Right atrium auricular region (tissue), 2 donors: ENCODE measurements at regions not wholly inside any gene's neighbourhood (a gene's known extent, or its start where the extent isn't known, plus 50 kb on each side); places are given as distances from the start of the nearest gene placed in this dataset.

Experiments used
- DNase-seq: peaks from one replicate; pipeline ENCODE4 v3.0.0-alpha.2; 2019; ENCODE audit warnings: low spot score
- H3K27ac ChIP-seq, 2 donors: fragments of 200-600 bp; sonication (generic); 1 replicate in 1 of 2; 2 replicates in 1 of 2; pipeline ENCODE4 v1.5.1; 2016 to 2019
- H3K27me3 ChIP-seq, 2 donors: fragments of 200-600 bp; sonication (generic); one replicate each; pipeline versions ENCODE4 v1.5.1 to v1.6.0; 2017 to 2019
- H3K36me3 ChIP-seq: fragments of 200-600 bp; sonication (generic); one replicate; pipeline ENCODE4 v1.5.1; 2016
- H3K4me1 ChIP-seq, 2 donors: fragments of 200-600 bp; sonication (generic); one replicate each; pipeline versions ENCODE4 v1.5.1 to v1.6.0; 2017 to 2019
- H3K4me3 ChIP-seq, 2 donors: fragments of 200-600 bp; sonication (generic); 1 replicate in 1 of 2; 2 replicates in 1 of 2; pipeline ENCODE4 v1.5.1; 2017 to 2019; ENCODE audit warnings: mild to moderate bottlenecking in 1 of 2, moderate library complexity in 1 of 2
- H3K9me3 ChIP-seq, 2 donors: fragments of 200-600 bp; sonication (generic); one replicate each; pipeline ENCODE4 v1.5.1; 2019
- TF ChIP-seq, protein P1 (sequence below), 2 donors: fragments of 200-600 bp; sonication (generic); IDR thresholded peaks; one replicate each; pipeline ENCODE4 v1.5.1; 2019; ENCODE audit warnings: antibody characterized with exemption in 2 of 2

DNA sequence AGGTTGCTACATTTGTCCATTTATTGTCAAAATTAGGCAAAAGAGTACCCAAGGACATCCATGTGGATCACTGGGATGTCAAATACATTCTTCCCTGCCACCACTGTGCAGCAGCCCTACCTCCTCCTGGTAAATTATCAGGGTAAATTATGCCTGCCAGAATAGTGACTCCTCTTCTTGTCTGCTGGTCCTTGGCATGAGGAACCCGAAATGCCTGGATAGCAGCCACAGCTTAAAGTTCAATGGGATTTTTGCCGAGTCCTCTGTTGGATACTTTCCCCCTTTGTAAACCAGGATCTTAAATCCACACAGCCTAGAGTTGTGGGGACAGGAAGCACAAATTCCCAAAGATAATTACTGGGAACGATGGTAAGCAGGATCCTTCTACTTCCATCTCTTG is 173.3 kb downstream of the RFX6 start:
- Histone ChIP-seq H3K27ac (no peak overlapping the region), H3K4me1 (no peaks in the 10 kb centered on the region), H3K36me3 (no peaks in the 10 kb centered on the region), H3K27me3 (no peaks in the 10 kb centered on the region), H3K9me3 (peaks cover 0 to 1% of the 10 kb centered on the region in 2 donors), H3K4me3 (no peak overlapping the region)
- DNase-seq, result no peak
- TF ChIP-seq, protein P1, sequence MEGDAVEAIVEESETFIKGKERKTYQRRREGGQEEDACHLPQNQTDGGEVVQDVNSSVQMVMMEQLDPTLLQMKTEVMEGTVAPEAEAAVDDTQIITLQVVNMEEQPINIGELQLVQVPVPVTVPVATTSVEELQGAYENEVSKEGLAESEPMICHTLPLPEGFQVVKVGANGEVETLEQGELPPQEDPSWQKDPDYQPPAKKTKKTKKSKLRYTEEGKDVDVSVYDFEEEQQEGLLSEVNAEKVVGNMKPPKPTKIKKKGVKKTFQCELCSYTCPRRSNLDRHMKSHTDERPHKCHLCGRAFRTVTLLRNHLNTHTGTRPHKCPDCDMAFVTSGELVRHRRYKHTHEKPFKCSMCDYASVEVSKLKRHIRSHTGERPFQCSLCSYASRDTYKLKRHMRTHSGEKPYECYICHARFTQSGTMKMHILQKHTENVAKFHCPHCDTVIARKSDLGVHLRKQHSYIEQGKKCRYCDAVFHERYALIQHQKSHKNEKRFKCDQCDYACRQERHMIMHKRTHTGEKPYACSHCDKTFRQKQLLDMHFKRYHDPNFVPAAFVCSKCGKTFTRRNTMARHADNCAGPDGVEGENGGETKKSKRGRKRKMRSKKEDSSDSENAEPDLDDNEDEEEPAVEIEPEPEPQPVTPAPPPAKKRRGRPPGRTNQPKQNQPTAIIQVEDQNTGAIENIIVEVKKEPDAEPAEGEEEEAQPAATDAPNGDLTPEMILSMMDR (IDR thresholded peaks at IDR 0.05), result no peak

GRCh38 chr6:117072134-117072533 is 193.2 kb upstream of the VGLL2 start:
- Histone ChIP-seq H3K27me3 (no peaks in the 10 kb centered on the region), H3K4me3 (no peak overlapping the region)
- DNase-seq, result no peak

GRCh38 chr6:117072781-117073180 is 192.6 kb upstream of the VGLL2 start:
- no peaks in the 10 kb centered on the region for H3K4me1 ChIP-seq
- TF ChIP-seq, protein P1 (IDR thresholded peaks at IDR 0.05), result no peak
- H3K4me3 ChIP-seq, result no peak overlapping the region
- DNase-seq, result no peak
- no peak overlapping the region for H3K27ac ChIP-seq
- H3K36me3 ChIP-seq, result no peaks in the 10 kb centered on the region
- no peaks in the 10 kb centered on the region for H3K27me3 ChIP-seq
- H3K9me3 ChIP-seq, result no peaks in the 10 kb centered on the region

More at GRCh38 chr6:117072134-117072533, 193.2 kb upstream of the VGLL2 start:
- Histone ChIP-seq H3K36me3 (no peaks in the 10 kb centered on the region), H3K27ac (no peak overlapping the region), H3K4me1 (no peaks in the 10 kb centered on the region), H3K9me3 (no peaks in the 10 kb centered on the region)
- TF ChIP-seq, protein P1 (IDR thresholded peaks at IDR 0.05), result no peak

- TF ChIP-seq, protein P1 (IDR thresholded peaks at IDR 0.05), result no peak
Measured at GRCh38 chr6:117074672-117075071, 190.7 kb upstream of the VGLL2 start.

GRCh38 chr6:117075218-117075617 is 190.1 kb upstream of the VGLL2 start:
- Histone ChIP-seq H3K36me3 (no peaks in the 10 kb centered on the region), H3K4me3 (no peak overlapping the region), H3K27ac (no peak overlapping the region), H3K27me3 (no peaks in the 10 kb centered on the region), H3K4me1 (no peaks in the 10 kb centered on the region), H3K9me3 (no peaks in the 10 kb centered on the region)
- TF ChIP-seq, protein P1 (IDR thresholded peaks at IDR 0.05), result no peak
- DNase-seq, result no peak

More at GRCh38 chr6:117074672-117075071, 190.7 kb upstream of the VGLL2 start:
- H3K4me3 ChIP-seq, result no peak overlapping the region
- no peaks in the 10 kb centered on the region for H3K27me3 ChIP-seq
- DNase-seq, result no peak
- no peaks in the 10 kb centered on the region for H3K36me3 ChIP-seq
- H3K27ac ChIP-seq, result no peak overlapping the region
- no peaks in the 10 kb centered on the region for H3K4me1 ChIP-seq
- H3K9me3 ChIP-seq, result no peaks in the 10 kb centered on the region

DNA sequence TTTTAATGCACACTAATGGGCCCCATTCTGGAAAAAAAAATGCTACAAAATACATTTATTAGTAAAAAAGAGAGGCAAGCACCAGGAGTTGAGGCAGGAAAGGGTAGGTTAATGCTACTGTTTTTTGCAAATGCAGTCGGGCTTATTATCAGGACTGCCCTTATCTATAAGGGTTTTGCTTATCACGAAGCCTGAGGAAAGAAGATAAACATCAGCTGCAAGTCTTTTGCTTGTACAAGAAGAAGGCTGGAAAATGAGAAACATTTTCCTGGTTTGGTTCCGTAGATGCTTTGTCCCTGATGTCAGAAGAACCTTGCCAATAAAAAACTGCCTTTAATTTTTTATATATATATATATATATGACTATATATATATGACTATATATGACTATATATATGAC is 189.3 kb upstream of the VGLL2 start:
- Histone ChIP-seq H3K36me3 (no peaks in the 10 kb centered on the region), H3K27me3 (no peaks in the 10 kb centered on the region), H3K4me1 (no peaks in the 10 kb centered on the region), H3K4me3 (no peak overlapping the region), H3K27ac (no peak overlapping the region), H3K9me3 (no peaks in the 10 kb centered on the region)
- TF ChIP-seq, protein P1 (IDR thresholded peaks at IDR 0.05), result no peak
- DNase-seq, result no peak
